Fibroblast of pulmonary artery (primary cell): ENCODE measurements at regions not wholly inside any gene's neighbourhood (a gene's known extent, or its start where the extent isn't known, plus 50 kb on each side); places are given as distances from the start of the nearest gene placed in this dataset.

Experiments
- DNase-seq: peaks from one replicate; pipeline ENCODE4 v3.0.0-alpha.2; 2010; ENCODE audit warnings: low read depth
- H3K4me3 ChIP-seq: replicated peaks from 2 replicates; pipeline ENCODE4 v1.5.1; 2011; ENCODE audit warnings: low read depth, mild to moderate bottlenecking, control low read depth, low read length, moderate library complexity
- CTCF ChIP-seq: IDR thresholded peaks from 2 replicates; pipeline ENCODE4 v1.5.1; 2011; ENCODE audit warnings: mild to moderate bottlenecking, control low read depth, low read length, inconsistent platforms; ENCODE audit errors: missing control alignments

- no peak for TF ChIP-seq CTCF
- no peak overlapping the region for H3K4me3 ChIP-seq
- DNase-seq, result no peak
Observed at GRCh38 chr16:59754854-59755253, 1020.7 kb upstream of the GOT2 start.

GRCh38 chr16:59749662-59750336 is 1015.7 kb upstream of the GOT2 start:
- DNase-seq, result no peak
- no peak for TF ChIP-seq CTCF
- H3K4me3 ChIP-seq, result no peak overlapping the region

- no peak for DNase-seq
- H3K4me3 ChIP-seq, result no peak overlapping the region
- TF ChIP-seq CTCF, result no peak
Observed at GRCh38 chr16:59748531-59748930, 1014.4 kb upstream of the GOT2 start.

GRCh38 chr16:59743504-59743903 is 1009.4 kb upstream of the GOT2 start:
- H3K4me3 ChIP-seq, result no peak overlapping the region
- TF ChIP-seq CTCF, result no peak
- DNase-seq, result no peak

GRCh38 chr16:59740858-59741257 is 1006.7 kb upstream of the GOT2 start:
- DNase-seq, result no peak
- TF ChIP-seq CTCF, result no peak
- H3K4me3 ChIP-seq, result no peak overlapping the region

- H3K4me3 ChIP-seq, result no peak overlapping the region
- no peak for TF ChIP-seq CTCF
- no peak for DNase-seq
Observed at GRCh38 chr16:59737274-59737673, 1003.2 kb upstream of the GOT2 start.

- TF ChIP-seq CTCF, result no peak
- H3K4me3 ChIP-seq, result no peak overlapping the region
- no peak for DNase-seq
Observed at GRCh38 chr16:59733321-59733720, 999.2 kb upstream of the GOT2 start.
